C1 segment of cervical spinal cord (tissue), 14 donors: ENCODE measurements at regions not wholly inside any gene's neighbourhood (a gene's known extent, or its start where the extent isn't known, plus 50 kb on each side); places are given as distances from the start of the nearest gene placed in this dataset.

Source experiments
- DNase-seq, 14 donors: peaks; one replicate each; lab custom pipeline; 2025; lab: John Stamatoyannopoulos, UW

DNA sequence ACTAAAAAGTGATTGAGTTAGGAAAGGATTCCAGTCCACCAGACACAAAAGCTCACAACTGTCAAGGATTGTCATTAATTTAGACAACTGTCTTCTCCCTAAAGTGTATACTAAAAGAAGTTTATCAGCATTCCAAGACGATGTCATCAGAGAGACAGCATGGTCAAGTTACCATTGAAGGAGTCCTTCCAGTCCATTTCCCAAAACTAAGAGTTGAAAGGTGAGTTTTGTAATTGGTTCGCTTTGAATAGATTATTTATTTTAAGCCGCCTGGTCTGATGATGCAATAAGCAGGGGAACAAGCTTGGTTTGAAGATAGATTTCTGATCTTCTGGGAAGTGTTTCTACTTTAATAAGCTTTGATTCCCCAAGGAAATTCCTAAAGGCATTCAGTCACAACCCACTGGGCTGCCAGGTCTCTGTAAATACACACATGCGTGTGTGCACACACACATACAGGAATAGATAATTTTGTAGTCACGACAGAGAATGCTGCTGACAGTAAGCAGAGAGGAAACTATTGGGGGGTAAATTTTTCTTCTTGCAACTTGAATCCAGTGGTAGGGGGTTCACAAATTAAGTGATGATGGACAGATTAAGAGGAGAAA, 234.8 kb downstream of the PIK3R1 start:
- no peak for DNase-seq

DNA sequence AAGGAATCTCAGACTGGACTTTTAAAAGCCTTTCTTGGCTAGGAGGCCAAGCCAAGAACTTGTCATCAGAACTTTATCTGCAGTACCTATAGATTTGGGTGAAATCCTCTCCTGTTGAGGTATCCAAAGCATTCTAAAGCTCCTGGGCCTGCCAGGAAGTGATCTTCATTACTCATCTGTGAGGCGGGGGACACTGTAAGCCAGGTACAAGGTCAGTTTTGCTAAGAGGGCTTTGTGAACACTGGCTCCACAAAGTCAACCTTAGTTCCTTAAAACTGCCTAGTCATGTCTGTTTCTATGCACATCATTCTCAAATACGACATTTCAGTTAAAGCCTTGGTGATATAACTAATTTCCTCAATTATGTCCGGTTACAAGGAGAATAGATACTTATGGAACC, 236.7 kb downstream of the PIK3R1 start:
- DNase-seq = no peak

DNA sequence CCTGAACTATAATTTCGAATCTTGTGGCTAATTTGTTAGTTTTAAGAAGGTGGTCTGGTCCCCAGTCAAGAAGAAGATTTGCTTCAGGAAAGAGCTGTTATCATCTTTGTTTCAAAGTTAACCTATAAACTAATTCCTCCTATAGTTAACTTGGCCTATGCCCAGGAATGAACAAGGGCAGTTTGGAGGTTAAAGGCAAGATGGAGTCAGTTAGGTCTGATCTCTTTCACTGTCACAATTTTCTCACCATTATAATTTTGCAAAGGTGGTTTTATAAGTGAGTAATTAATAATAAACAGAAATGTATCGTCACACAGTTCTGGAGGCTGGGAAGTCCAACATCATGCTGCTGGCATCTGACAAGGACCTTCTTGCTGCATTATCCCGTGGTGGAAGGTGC, 238.6 kb downstream of the PIK3R1 start:
- DNase-seq = no peak

DNA sequence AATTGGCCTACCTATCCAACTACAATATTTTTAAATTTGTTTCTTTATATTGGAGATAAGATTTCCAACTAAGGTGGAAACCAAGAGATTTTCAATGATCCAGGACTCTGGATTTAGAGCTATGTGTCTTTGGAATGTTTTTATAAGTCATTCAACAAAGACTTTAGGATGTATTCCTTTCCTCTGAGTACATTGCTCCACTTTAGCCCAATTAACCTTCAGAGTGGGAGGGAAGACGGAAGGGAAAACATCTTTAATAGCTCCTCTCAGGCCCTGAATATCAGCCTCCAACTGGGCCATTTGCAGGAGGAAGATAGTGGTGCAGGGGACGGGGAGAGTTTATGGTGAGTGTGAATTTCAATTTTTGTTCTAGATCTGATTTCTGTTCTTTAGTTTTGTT, 239.2 kb downstream of the PIK3R1 start:
- DNase-seq = no peak

DNA sequence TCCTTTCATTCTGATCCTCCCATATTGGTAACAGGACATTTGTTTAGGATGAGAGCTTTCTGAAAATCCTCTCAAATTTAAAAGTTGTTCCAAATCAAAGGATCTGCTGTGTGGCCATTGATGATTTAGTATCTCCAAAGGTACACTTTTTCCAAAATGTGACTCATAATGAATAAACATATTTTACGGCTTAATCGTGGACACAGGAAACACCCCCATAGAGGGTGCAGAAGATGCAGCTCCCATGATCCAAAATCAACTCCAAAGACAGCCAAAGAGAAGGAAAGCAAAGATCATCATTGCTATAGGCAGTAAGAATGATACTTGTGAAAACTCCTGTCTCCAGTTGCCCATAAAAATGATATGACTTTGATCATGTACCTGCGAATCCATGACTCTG, 239.7 kb downstream of the PIK3R1 start:
- DNase-seq = no peak

DNA sequence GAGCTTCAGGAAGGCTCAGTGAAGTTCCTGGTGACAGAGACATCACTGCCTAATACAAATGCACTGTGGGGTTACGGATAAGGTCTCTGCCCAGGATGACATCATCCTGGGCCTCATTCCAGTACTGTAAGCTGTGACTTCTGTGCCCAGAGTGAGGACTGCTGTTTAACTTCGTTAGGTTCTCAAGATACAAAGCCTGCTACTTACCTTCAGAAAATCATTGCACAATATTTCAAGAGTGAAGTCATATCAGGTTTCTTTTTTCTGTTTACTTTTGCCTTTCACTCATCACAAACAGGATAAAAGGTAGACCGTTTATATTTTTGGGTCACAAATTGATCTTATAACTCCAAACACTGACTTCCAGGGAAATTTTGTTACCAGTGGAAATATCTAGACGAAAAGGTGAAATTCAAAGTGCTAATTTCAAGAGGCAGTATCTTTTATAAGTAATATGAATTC, 241.2 kb downstream of the PIK3R1 start:
- no peak for DNase-seq

DNA sequence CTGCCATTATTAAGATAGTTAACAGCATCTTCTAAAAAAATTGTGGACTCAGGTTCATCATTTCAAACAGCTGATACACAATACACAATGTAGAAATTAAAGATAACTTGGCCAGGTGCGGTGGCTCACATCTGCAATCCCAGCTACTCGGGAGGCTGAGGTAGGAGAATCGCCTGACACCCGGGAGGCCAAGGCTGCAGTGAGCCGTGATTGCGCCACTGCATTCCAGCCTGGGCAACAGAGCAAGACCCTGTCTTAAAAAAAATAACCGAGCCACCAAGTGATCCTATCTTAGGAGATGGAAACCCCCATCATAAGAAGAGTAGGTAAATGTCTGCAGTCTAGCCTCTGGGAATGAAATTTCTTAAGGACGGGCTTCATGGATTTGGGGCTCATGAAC, 241.7 kb downstream of the PIK3R1 start:
- no peak for DNase-seq

DNA sequence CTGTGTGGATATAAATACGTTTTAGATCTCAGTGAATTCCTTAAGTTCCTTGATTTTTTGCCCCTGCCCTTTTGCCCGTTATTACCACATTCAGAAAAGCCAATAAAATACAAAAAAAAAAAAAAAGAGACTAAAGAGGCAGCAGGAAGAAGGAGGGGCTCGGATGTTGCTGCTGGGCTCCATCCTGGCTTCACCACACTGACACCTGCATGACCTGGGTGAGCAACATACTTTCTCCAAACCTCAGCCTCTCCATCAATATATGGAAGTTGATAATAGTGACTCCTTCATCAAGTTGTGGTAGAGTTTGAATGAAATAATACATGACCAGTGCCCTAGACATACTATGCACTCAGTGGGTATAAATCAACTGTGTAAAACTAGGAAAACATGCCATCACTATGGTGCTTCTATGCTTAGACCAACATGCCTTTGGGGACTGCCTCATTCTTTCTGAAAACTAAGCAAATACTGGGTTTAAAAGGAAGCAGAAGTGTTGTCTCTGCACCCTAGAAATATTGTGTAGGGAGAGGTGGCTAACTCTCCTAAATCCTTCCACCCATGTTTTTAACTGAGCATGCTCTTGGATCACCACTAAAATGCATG, 243.0 kb downstream of the PIK3R1 start:
- no peak for DNase-seq

DNA sequence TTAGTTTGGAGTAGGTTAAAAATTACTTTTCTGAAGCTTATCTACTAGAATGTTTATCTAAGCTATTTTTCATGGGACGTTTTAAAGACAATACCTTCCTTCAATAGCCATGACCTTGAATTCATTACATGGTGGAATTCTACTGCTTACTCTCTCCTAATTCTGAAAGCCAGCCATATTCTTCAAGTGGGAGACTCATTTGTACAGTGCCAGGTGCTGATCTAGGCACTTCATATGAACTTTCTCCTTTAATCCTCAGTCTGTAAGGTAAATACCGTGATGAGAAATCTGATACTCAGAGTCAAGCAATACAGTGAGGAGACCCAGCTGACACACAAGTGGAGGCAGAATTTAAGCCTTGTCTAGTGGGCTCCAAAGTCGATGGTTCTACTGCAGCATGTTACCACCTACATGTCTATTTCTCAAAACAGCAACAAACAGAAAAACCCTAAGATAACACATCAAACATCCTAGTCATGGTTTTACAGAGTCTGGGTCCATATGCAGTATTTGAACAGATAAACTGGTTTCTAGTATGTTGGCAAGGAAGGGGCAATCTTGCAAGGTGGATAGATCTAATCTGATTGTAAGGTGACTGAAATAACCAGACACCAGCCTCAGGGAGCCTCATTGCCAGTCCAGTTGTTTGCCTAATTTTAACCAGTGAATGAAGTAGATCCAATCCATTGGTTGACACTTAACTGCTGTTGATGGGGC, 243.7 kb downstream of the PIK3R1 start:
- DNase-seq = no peak

DNA sequence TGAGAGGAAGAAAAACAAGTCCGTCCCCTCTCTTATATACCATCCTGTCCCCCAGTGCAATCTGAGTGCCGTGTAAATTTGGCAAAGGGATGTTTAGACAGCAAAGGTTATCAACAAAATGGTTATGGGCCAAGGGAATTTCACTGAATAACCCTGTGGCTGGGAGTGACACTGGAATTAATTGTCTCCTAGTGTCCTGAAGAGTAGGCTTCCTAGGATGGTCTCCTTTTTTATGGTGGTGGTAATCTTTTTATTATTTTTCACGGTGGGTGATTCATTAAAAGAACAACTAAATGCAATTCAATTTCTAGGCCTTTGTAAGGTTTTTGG, 244.2 kb downstream of the PIK3R1 start:
- no peak for DNase-seq

DNA sequence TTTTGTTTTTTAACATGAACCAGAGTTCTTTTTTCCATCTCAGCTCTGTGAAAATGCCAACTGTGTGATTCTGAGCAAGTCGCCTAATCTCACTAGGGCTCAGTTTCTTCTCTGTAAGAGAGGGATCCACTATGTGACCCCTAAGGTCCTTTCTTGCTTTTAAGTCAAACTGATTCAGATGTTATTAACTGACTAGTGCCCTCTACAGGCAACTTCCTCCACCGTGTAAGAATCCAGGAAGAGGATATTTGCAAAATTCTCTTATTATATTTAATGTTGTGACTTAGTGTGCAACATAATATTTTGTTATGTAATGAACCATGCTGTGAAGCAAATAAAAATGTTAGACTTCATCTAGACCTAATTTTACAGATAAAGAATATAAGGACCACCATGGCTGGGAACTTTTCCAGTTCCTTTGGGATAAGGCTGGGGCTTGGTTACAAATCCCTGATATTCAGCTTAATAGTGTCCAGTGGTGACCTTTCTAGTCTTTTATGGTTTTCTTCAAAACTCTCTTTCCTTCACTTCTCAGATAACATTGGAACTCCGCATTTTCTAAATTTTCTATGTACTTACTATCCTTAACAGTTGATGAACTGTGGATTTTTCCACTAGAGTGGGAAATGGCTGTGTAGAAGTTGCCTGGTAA, 244.7 kb downstream of the PIK3R1 start:
- peak in 2 of 14 donors; percentile 9 for DNase-seq

DNA sequence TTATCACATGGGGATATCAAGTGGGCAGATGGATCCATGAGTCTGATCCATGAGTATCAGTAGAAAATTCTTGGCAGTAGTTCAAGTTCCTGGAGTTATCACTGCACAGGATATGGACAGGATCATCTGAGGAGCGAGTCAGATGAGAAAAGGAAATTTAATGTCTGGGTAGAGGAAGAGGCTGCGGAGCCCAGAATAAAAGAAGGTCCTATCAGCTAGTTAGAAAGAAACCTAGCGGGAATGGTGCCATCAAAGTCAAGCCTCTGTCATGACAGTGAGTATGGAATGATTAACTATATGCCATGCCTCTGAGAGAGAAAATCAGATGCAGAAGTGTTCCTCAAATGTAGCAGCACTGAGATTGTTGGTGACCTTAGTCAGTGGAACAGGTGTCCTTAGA, 248.1 kb downstream of the PIK3R1 start:
- DNase-seq = no peak

DNA sequence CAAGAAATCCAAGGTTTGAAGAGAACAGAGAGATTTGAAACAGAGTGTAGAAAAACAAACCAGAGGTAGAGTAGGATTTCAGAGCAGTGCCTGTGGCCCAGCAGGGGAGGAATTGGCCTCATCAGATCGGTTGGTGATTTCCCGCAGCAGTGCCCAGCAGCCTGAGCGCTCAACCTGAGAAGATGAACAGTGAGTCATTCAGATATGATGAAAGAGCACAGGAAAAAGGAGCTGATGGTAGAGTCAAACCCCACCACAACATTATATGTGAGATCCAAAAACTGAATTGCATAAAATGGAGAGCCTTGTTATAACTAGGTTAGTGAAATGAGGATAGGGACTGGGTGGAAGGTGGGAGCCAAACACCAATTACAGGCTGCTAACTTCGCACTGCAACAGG, 248.9 kb downstream of the PIK3R1 start:
- no peak for DNase-seq

DNA sequence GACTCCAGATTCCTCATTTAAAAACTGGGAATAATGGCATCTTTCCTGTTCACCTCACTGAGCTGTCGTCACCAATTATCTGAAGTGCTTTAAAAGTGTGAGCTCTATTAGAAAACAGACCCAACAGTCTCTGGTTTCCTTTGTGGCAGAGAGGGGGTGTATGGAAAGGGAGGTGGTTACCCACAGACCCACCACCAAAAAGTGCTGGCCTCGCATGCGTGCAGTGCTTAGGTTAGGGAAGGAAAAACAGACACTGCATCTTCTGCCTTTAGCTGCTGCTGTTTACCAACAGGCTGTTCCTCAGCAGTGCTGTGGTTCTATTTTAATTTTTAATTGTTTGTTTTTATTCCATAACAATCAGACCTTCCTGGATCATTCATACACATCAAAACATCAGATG, 249.6 kb downstream of the PIK3R1 start:
- DNase-seq = no peak

DNA sequence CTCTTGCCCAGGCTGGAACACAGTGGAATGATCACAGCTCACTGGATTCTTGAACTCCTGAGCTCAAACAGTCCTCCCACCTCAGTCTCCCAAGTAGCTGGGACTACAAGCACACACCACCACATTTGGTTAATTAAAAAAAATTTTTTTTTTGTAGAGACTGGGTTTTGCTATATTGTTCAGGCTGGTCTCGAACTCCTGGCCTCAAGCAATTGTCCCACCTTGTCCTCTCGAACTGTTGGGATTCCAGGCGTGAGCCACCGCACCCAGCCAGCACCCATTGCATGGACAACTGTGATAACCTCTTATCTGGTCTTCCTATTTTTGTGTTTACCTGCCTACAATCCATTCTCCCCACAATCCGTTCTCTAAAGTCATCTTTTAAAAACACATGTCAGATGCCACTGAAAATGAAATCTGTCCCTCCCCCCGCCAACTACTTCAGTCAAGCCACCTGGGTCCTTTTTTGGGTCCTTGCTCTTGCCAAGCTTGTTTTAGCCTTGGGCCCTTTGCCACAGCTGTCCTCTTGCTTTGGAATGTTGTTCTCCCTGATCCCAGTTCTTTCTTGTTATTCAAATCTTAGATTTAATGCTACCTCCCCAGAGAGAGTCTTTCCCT, 250.5 kb downstream of the PIK3R1 start:
- DNase-seq = no peak

DNA sequence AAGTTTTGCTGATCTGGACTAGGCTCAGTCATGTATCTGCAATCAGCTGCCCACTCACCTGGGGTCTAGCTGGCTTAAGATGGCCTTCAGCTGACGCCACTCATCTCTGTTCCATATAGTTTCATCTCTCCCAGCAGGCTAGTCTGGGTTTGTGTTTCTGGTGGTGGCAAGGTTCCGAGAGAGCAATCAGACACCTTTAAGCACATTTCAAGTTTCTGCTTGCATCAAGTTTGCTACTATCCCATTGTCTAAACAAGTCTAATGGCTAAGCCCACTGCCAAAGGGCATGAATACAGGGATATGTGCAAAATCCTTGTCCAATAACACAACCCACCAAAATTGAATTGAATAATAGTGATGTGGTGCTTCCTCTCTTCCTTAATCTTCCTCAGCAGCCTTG, 251.7 kb downstream of the PIK3R1 start:
- no peak for DNase-seq

DNA sequence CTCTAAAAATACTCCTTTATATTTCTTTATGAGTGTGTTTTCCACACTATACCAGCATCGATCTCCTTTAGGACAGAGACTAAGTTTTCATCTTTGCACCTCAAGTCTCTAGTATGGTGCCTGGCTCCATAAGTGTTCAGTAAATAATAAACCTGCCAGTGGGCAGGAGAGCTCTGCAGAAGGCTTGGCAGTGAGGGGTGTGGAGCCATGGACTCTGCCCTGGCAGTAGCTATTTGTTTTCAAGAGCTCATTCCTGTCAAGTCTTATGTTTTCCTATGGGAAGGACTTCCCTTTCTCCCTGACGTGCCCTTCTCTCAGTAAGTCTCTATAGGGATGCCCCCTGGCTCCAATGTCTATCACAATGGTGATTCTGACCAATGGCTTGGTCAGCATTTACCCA, 252.2 kb downstream of the PIK3R1 start:
- no peak for DNase-seq

DNA sequence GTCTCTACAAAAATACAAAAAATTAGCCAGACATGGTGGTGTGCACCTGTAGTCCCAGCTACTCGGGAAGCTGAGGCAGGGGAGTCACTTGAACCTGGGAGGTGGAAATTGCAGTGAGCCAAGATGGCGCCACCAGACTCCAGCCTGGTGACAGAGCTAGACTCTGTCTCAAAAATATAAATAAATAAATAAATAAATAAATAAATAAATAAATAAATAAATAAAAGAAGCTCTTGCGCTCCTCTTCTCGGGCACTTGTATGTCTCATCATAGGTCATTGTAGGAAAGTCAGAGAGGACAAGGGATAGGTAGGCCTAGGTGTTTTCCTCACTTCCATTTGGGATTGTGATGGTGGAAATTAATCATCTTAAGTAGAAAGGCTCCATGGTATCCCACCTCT, 252.8 kb downstream of the PIK3R1 start:
- DNase-seq = no peak

DNA sequence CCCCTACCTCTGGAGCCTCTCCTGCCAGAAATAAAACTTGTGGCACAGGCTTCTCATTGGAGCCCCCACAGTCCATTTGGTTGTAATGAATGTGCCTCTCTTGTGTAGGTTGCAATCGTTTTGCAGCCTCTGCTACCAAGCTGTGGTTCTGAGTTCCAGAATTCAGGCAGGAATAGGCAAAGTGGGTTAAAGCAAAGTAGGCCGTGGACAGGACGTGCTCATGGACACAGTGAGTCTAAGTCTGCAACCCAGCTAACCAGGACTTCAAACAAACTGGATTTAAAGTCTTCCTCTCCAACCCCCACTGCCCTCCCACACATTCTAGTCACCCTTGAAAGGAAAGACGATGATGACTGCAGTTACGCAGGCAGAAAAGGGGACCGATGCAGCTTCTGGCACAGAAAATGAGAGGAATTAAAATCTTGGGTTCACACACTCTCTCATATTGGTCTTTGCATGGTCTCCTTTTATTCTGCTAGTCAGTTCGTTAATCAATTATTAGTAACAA, 260.0 kb downstream of the PIK3R1 start:
- no peak for DNase-seq

DNA sequence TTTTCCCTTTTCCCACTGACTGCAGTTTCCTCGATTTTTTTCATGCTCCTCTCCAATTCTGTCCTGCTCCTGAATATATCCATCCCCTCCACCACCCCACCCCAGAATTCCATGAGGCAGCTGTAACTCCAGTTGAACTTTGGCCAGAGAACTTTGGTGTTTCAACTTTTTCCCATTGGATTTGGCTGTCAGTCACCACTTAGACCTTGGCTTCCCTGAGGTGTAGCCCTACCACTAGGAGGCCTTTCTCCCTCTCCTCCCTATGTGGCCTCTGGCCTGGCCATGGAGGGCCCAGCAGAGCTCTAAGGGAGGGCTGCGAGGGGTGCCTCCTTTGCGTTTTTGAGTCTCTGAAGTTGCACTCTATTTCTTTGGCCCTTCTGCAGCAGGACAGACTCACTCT, 261.3 kb downstream of the PIK3R1 start:
- DNase-seq = no peak

DNA sequence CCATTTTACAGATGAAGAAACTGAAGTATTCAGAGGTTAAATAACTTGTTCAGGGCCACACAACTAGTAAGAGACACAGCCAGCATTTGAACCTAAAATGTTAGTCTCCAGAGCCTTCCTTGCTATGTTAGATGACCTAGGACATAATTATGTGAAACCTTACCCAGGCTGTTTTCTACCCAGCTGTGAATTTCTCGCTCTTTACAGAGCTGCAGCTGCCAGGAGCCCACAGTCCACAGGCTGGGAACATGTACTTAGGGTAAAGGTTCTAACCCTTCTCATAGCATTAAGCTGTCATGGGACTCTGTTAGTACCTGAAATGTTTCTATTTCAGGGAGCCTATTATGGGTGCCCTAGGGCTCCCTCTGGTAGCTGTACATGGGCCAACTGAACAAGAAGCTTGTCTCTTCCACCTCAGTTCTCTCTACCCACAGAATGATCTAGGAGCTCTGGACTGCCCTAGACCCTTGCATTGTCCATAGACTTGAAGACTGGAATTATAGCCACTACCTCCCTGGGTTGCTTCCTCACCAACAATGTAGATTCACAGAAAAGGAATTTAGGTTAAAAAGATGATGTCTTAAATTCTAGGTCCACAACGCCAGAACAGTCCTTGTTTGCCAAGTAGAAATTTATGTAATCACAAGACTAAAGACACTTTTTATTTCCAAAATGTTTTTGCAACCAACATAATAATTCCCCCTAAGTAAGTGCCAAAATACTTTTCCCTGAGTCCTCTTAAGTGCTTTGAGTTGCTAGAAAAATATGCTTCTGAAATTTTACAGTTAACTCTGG, 262.9 kb downstream of the PIK3R1 start:
- DNase-seq = no peak
